Transverse colon (tissue), 4 donors: ENCODE measurements at regions not wholly inside any gene's neighbourhood (a gene's known extent, or its start where the extent isn't known, plus 50 kb on each side); places are given as distances from the start of the nearest gene placed in this dataset.
"Not testable (repeated sequence)": the region's sequence is repeated elsewhere in the genome, so short reads cannot be mapped to it uniquely, and the experiment has no call there.

ENCODE experiments used
- DNase-seq: peaks from one replicate; pipeline ENCODE4 v3.0.0-alpha.2; 2019
- H3K27ac ChIP-seq, 4 donors: fragments of 200-600 bp; sonication (generic); 2 replicates each; pipeline ENCODE4 v1.5.1; 2016 to 2018; ENCODE audit warnings: inconsistent platforms in 4 of 4
- H3K27me3 ChIP-seq: fragments of 200-600 bp; sonication (generic); 2 replicates; pipeline ENCODE4 v1.5.1; 2017; ENCODE audit warnings: inconsistent platforms
- H3K36me3 ChIP-seq, 4 donors: fragments of 200-600 bp; sonication (generic); 2 replicates each; pipeline ENCODE4 v1.5.1; 2017 to 2019; ENCODE audit warnings: inconsistent platforms in 4 of 4
- H3K4me1 ChIP-seq, 4 donors: fragments of 200-600 bp; sonication (generic); 2 replicates each; pipeline ENCODE4 v1.5.1; 2017 to 2020; ENCODE audit warnings: inconsistent platforms in 4 of 4
- H3K4me3 ChIP-seq, 4 donors: fragments of 200-600 bp; sonication (generic); 1 replicate in 1 of 4; 2 replicates in 3 of 4; pipeline versions ENCODE4 v1.5.1 to v1.6.1; 2017 to 2019; ENCODE audit warnings: inconsistent platforms in 4 of 4
- H3K9me3 ChIP-seq, 2 donors: fragments of 200-600 bp; sonication (generic); 2 replicates each; pipeline ENCODE4 v1.5.1; 2017 to 2019; ENCODE audit warnings: inconsistent platforms in 2 of 2
- CTCF ChIP-seq, 5 experiments: fragments of 200-600 bp in 3 of 5; fragments of 450-650 bp in 2 of 5; sonication (generic) in 3 of 5; IDR thresholded peaks; 1 replicate in 2 of 5; 2 replicates in 3 of 5; pipeline ENCODE4 v1.5.1; 2016 to 2017; ENCODE audit warnings: antibody characterized with exemption in 5 of 5, inconsistent platforms in 3 of 5, mild to moderate bottlenecking in 2 of 5, moderate library complexity in 1 of 5
- EP300 ChIP-seq: sonication (generic); formaldehyde crosslinking; IDR thresholded peaks from one replicate; pipeline ENCODE4 v1.6.1; 2017; ENCODE audit warnings: antibody characterized with exemption, low read depth
- POLR2A ChIP-seq: fragments of 450-650 bp; IDR thresholded peaks from one replicate; pipeline ENCODE4 v1.6.1; 2016; ENCODE audit warnings: antibody characterized with exemption, mild to moderate bottlenecking, moderate library complexity
- POLR2AphosphoS5 ChIP-seq, 3 donors: sonication (generic); formaldehyde crosslinking; IDR thresholded peaks; one replicate each; pipeline ENCODE4 v1.6.1; 2016; ENCODE audit warnings: antibody characterized with exemption in 3 of 3
- WGBS, 2 donors: methylation state at CpG; one replicate each; pipeline ENCODE4 v1.1.5; 2018; ENCODE audit warnings: low coverage in 1 of 2; 5-methylcytosine and 5-hydroxymethylcytosine counted together
- in situ Hi-C, 4 donors: fragments of 200-750 bp; cut with MboI; loops; one replicate each; pipeline versions ENCODE4 v1.15.0 to v1.15.1; 2017; ENCODE audit warnings: low sequenced_read_pairs in 3 of 4, low pct_ligation_motif_present in 1 of 4, low pct_unique_long_range_greater_than_20kb in 1 of 4
- intact Hi-C: fragments of 100-400 bp; cut with DNase I; formaldehyde crosslinking; loops from one replicate; pipeline ENCODE4 v1.15.1; 2023; ENCODE audit warnings: low total_unique reads

GRCh38 chr4:30866346-30866745, 146.2 kb downstream of the PCDH7 start:
- intact Hi-C loops (no loop called here), in situ Hi-C loops (no loop called here)
- 38 to 54% methylated on average over 1 of the region's 1 CpG for WGBS, 2 donors

GRCh38 chr4:30866907-30867306, 146.7 kb downstream of the PCDH7 start:
- no peaks in the 10 kb centered on the region for H3K9me3 ChIP-seq
- H3K36me3 ChIP-seq, result no peaks in the 10 kb centered on the region
- in situ Hi-C loops (no loop called here), intact Hi-C loops (no loop called here)
- H3K4me3 ChIP-seq, result no peak overlapping the region
- peak overlapping the region; percentile 53 to 72 (median 62) for H3K27ac ChIP-seq
- H3K4me1 ChIP-seq, result peaks cover 0 to 38% (median 9%) of the 10 kb centered on the region in 4 donors
- no peaks in the 10 kb centered on the region for H3K27me3 ChIP-seq
- 73 to 81% methylated on average over 1 of the region's 1 CpG for WGBS, 2 donors
- TF ChIP-seq POLR2A (no peak), CTCF (IDR thresholded peaks at IDR 0.05) (no peak), EP300 (no peak), POLR2AphosphoS5 (IDR thresholded peaks at IDR 0.05) (no peak)
- DNase-seq, result no peak

More at GRCh38 chr4:30866346-30866745, 146.2 kb downstream of the PCDH7 start:
- no peak for DNase-seq
- H3K9me3 ChIP-seq, result no peaks in the 10 kb centered on the region
- H3K27ac ChIP-seq, result peak overlapping the region; percentile 53 to 72 (median 62)
- H3K4me3 ChIP-seq, result no peak overlapping the region
- H3K27me3 ChIP-seq, result no peaks in the 10 kb centered on the region
- no peaks in the 10 kb centered on the region for H3K36me3 ChIP-seq
- no peak for TF ChIP-seq POLR2AphosphoS5 (IDR thresholded peaks at IDR 0.05)
- TF ChIP-seq POLR2A, result no peak
- TF ChIP-seq EP300, result no peak
- no peak for TF ChIP-seq CTCF (IDR thresholded peaks at IDR 0.05)
- peaks cover 0 to 38% (median 9%) of the 10 kb centered on the region in 4 donors for H3K4me1 ChIP-seq

- TF ChIP-seq POLR2AphosphoS5 (IDR thresholded peaks at IDR 0.05) (peak in 1 of 3 donors; percentile 32), EP300 (peak; percentile 50), POLR2A (no peak), CTCF (IDR thresholded peaks at IDR 0.05) (no peak)
- in situ Hi-C loops, result no loop called here
- WGBS, 2 donors, result 76 to 79% methylated on average over 3 of the region's 3 CpGs
- H3K9me3 ChIP-seq, result no peaks in the 10 kb centered on the region
- H3K4me3 ChIP-seq, result no peak overlapping the region
- no peaks in the 10 kb centered on the region for H3K36me3 ChIP-seq
- intact Hi-C loops, result no loop called here
- H3K4me1 ChIP-seq, result peaks cover 0 to 37% (median 9%) of the 10 kb centered on the region in 4 donors
- H3K27me3 ChIP-seq, result no peaks in the 10 kb centered on the region
- peak overlapping the region; percentile 53 to 72 (median 62) for H3K27ac ChIP-seq
- DNase-seq, result peak; percentile 11
Measured at GRCh38 chr4:30867427-30867826, 147.3 kb downstream of the PCDH7 start.

GRCh38 chr4:30868111-30868895, 148.1 kb downstream of the PCDH7 start:
- no peaks in the 10 kb centered on the region for H3K27me3 ChIP-seq
- H3K36me3 ChIP-seq, result no peaks in the 10 kb centered on the region
- H3K27ac ChIP-seq, result peak overlapping the region; percentile 53 to 72 (median 62)
- no peak overlapping the region for H3K4me3 ChIP-seq
- in situ Hi-C loops, result no loop called here
- intact Hi-C loops, result no loop called here
- H3K4me1 ChIP-seq, result peaks cover 0 to 28% (median 3%) of the 10 kb centered on the region in 4 donors
- 49 to 65% methylated on average over 5 of the region's 5 CpGs for WGBS, 2 donors
- TF ChIP-seq POLR2A (no peak), EP300 (peak; percentile 44), POLR2AphosphoS5 (IDR thresholded peaks at IDR 0.05) (peak in 2 of 3 donors; percentile 32 to 42), CTCF (IDR thresholded peaks at IDR 0.05) (no peak)
- no peak for DNase-seq
- no peaks in the 10 kb centered on the region for H3K9me3 ChIP-seq

GRCh38 chr4:30869387-30869786, 149.2 kb downstream of the PCDH7 start:
- intact Hi-C loops, in situ Hi-C loops, H3K4me3 ChIP-seq, DNase-seq, H3K9me3 ChIP-seq, H3K27me3 ChIP-seq, H3K36me3 ChIP-seq: not testable (repeated sequence)
- Histone ChIP-seq H3K27ac (peak overlapping the region in 3 of 4 donors; percentile 53 to 72 (median 69)), H3K4me1 (peaks cover 0 to 17% (median 0%) of the 10 kb centered on the region in 4 donors)
- WGBS, 2 donors, result 70 to 100% methylated on average over 1 of the region's 1 CpG
